ENCODE measurements at regions not wholly inside any gene's neighbourhood (a gene's known extent, or its start where the extent isn't known, plus 50 kb on each side); places are given as distances from the start of the nearest gene placed in this dataset.

GRCh38 chr5:173782671-173783101, 105.5 kb upstream of the CPEB4 start:
- no peak for DNase-seq (ENCODE audit: low read depth)

GRCh38 chr5:173783371-173783770, 104.8 kb upstream of the CPEB4 start:
- no peak for DNase-seq (ENCODE audit: low read depth)

GRCh38 chr5:173785400-173785799, 102.7 kb upstream of the CPEB4 start:
- DNase-seq (ENCODE audit: low read depth): no peak

- DNase-seq (ENCODE audit: low read depth): no peak
These were observed 102.3 kb upstream of the CPEB4 start for GRCh38 chr5:173785866-173786265.

GRCh38 chr5:173786286-173787187, 101.6 kb upstream of the CPEB4 start:
- DNase-seq (ENCODE audit: low read depth): no peak

GRCh38 chr5:173789031-173789920, 98.9 kb upstream of the CPEB4 start:
- DNase-seq (ENCODE audit: low read depth): no peak

GRCh38 chr5:173790177-173790719, 97.9 kb upstream of the CPEB4 start:
- no peak for DNase-seq (ENCODE audit: low read depth)

GRCh38 chr5:173790836-173791546, 97.2 kb upstream of the CPEB4 start:
- DNase-seq (ENCODE audit: low read depth): no peak

GRCh38 chr5:173791878-173792277, 96.3 kb upstream of the CPEB4 start:
- no peak for DNase-seq (ENCODE audit: low read depth)

GRCh38 chr5:173792781-173793547, 95.2 kb upstream of the CPEB4 start:
- DNase-seq (ENCODE audit: low read depth): no peak

GRCh38 chr5:173793648-173794548, 94.3 kb upstream of the CPEB4 start:
- DNase-seq (ENCODE audit: low read depth): no peak

GRCh38 chr5:173794901-173795416, 93.2 kb upstream of the CPEB4 start:
- no peak for DNase-seq (ENCODE audit: low read depth)

- no peak for DNase-seq (ENCODE audit: low read depth)
These were observed 92.5 kb upstream of the CPEB4 start for GRCh38 chr5:173795601-173796000.

- no peak for DNase-seq (ENCODE audit: low read depth)
These were observed 91.2 kb upstream of the CPEB4 start for GRCh38 chr5:173796721-173797495.

- no peak for DNase-seq (ENCODE audit: low read depth)
These were observed 89.9 kb upstream of the CPEB4 start for GRCh38 chr5:173798127-173798810.

GRCh38 chr5:173800340-173800739, 87.8 kb upstream of the CPEB4 start:
- no peak for DNase-seq (ENCODE audit: low read depth)

- no peak for DNase-seq (ENCODE audit: low read depth)
These were observed 87.1 kb upstream of the CPEB4 start for GRCh38 chr5:173801006-173801405.

- no peak for DNase-seq (ENCODE audit: low read depth)
These were observed 85.4 kb upstream of the CPEB4 start for GRCh38 chr5:173802670-173803165.
